GM12891 (cell line): ENCODE measurements at regions not wholly inside any gene's neighbourhood (a gene's known extent, or its start where the extent isn't known, plus 50 kb on each side); places are given as distances from the start of the nearest gene placed in this dataset.

Experiments used
- DNase-seq: peaks from one replicate; pipeline ENCODE4 v3.0.0; 2011; ENCODE audit warnings: low spot score; ENCODE audit not compliant: insufficient read length
- FAIRE-seq: peaks from 2 replicates; lab custom pipeline; 2011; peaks lifted over from hg19 to GRCh38; lab: Jason Lieb, UNC
- PAX5 ChIP-seq: IDR thresholded peaks from 2 replicates; pipeline ENCODE4 v1.6.1; 2011; ENCODE audit warnings: low read length, moderate library complexity, mild to moderate bottlenecking; ENCODE audit not compliant: insufficient read depth, severe bottlenecking
- POLR2A ChIP-seq: IDR thresholded peaks from 2 replicates; pipeline ENCODE4 v1.6.1; 2011; ENCODE audit warnings: low read depth, low read length, control low read depth
- POLR2AphosphoS5 ChIP-seq: IDR thresholded peaks from 2 replicates; pipeline ENCODE4 v1.6.1; 2011; ENCODE audit warnings: low read depth, low read length, control low read depth
- POU2F2 ChIP-seq: IDR thresholded peaks from 2 replicates; pipeline ENCODE4 v1.6.1; 2011; ENCODE audit warnings: low read depth, mild to moderate bottlenecking, control low read depth, low read length, moderate library complexity
- SPI1 ChIP-seq: IDR thresholded peaks from 2 replicates; pipeline ENCODE4 v1.6.1; 2011; ENCODE audit warnings: low read depth, low read length, control low read depth
- TAF1 ChIP-seq: IDR thresholded peaks from 2 replicates; pipeline ENCODE4 v1.6.1; 2011; ENCODE audit warnings: low read depth, low read length, control low read depth

DNA sequence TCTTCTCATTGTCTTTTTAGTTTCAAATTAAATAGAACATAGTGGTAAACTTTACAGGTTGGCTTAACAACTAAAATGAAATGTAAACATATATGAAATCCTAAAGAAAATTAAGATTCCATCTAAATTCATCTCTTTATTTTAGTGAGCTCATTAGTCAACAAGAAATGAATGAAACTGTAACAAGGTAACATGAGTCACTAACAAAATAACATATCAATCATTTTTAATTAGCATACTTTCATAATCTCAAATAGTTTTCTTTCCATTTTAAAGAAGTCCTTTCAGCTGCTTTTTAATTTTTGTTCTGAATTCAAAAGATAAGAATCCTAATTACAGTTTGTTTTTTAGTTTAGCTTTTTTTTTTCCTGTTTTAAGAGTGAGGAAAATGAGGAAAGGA lies 688.6 kb upstream of the TENM4 start:
- FAIRE-seq: no peak
- no peak for DNase-seq
- TF ChIP-seq TAF1 (no peak), POU2F2 (no peak), SPI1 (no peak), PAX5 (no peak)

DNA sequence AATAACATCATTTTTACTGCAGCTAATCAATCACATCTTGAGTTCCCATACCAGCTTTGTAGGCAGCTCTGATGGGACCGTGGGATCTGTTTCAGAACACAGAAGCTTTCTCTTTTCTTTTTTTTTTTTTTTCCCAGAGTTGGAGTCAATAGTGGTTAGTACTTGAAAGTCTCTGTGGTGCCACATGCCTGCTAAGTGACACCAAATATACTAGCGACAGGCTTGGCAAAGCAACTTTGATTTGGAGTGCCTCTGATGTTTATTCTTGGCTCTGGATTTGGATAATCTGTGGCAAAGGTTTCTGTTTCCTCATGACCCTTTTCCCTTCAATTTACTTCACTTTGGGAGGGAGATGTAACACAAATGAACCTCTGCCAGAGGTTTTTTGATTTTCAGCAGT lies 681.4 kb upstream of the TENM4 start:
- FAIRE-seq (no peak), DNase-seq (no peak)
- TF ChIP-seq SPI1: no peak
- TF ChIP-seq POLR2A: no peak
- TF ChIP-seq PAX5: no peak
- no peak for TF ChIP-seq POU2F2
- no peak for TF ChIP-seq TAF1
- TF ChIP-seq POLR2AphosphoS5: no peak

DNA sequence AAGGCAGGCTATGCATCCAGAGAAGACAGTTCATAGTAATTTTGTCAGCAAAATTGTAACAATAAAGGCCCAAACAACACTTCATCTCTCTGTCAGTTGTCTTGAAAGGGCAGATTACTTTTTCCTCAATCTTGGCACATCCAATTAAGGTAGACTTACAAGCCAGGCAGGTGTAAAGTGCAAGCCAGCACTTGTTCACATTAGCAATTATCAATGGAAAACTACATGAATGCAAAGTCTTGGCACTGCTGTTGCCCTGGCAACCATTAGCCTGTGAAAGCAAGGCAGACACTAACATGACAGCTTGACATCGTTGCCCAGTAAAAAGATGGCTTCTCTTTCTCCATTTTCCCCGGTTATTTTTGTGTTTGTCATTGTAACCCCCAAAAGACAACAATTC lies 677.2 kb upstream of the TENM4 start:
- DNase-seq (no peak), FAIRE-seq (no peak)
- TF ChIP-seq SPI1 (no peak), PAX5 (no peak), POLR2AphosphoS5 (no peak), POU2F2 (no peak), TAF1 (no peak), POLR2A (no peak)

DNA sequence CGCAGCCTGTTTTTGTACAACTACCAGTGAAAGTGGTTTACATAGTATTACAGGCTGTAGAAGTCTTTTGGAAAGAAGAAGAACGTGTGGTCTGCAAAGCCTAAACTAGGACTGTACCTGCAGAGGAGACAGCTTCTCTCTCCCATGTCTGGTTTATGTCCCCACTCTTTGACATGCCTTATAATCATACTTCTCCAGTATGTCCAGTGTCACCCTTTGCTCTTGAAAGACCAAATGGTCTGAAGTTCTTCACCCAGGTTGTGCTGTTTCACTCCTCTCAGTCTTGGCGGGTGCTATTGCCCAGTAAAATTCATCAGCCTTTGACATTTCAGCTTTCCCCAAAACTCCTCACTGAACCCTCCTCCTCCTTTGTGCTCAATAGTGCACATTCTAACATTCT lies 676.0 kb upstream of the TENM4 start:
- TF ChIP-seq POLR2A (no peak), PAX5 (no peak), POLR2AphosphoS5 (no peak), SPI1 (no peak), TAF1 (no peak), POU2F2 (no peak)
- FAIRE-seq: no peak
- no peak for DNase-seq

DNA sequence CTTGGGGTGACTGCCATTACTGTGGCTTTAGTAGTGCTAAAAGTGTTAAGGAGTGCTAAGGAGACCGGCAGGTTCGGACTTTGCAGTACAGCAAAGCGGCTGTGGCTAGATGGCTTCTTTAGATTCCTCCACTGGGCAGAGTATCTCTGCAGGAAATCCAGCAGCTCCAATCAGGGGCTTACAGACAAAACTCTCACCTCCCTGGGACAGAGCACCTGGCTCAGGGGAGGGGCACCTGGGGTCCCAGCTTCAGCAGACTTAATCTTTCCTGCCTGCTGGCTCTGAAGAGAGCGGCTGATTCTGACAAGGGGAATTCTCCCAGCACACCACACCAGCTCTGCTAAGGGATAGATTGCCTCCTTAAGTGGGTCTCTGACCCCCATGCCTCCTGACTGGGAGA lies 668.8 kb upstream of the TENM4 start:
- TF ChIP-seq POLR2AphosphoS5 (no peak), POLR2A (no peak), POU2F2 (no peak), TAF1 (no peak), PAX5 (no peak), SPI1 (no peak)
- FAIRE-seq (no peak), DNase-seq (no peak)

DNA sequence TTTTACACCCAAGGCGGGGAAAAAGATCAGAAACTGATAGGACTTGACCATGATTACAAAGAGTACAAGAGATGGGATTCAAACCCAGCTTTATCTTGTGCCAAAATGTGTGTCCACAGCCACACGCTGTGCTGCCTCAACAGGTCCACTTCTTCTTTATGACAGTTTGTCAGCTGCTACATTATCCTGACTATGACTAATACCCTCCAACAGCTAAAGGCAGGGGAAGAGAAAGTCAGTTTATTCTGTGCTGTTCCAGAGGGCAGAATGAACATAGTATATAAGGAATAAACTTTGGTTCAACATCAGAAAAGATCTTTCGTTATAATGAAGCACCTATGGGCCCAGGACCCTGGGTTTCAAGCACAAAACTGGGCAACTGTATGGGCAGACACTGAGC lies 668.2 kb upstream of the TENM4 start:
- TF ChIP-seq PAX5 (no peak), POLR2A (no peak), POLR2AphosphoS5 (no peak), POU2F2 (no peak), SPI1 (no peak), TAF1 (no peak)
- FAIRE-seq: no peak
- DNase-seq: no peak

DNA sequence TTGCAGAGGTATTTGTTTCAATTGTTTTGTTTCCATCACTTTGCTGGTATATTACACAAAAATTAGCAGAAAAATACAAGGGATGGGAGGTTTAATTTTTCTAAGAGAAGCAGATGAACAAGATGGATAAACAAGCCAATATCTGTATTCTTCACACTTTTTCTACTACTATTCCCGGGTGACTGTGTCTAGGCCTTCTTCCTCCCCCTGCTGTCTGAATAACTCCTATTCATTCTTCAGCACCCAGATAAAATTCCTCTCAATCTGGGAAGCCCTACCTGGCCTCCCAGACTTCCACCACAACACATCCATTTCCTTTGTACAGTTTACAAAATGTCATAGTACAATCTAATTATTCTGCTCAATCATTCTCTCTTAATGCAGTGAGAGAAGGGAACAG lies 666.6 kb upstream of the TENM4 start:
- TF ChIP-seq PAX5: no peak
- no peak for TF ChIP-seq TAF1
- no peak for TF ChIP-seq POLR2AphosphoS5
- TF ChIP-seq SPI1: no peak
- TF ChIP-seq POU2F2: no peak
- no peak for TF ChIP-seq POLR2A
- DNase-seq (no peak), FAIRE-seq (no peak)

DNA sequence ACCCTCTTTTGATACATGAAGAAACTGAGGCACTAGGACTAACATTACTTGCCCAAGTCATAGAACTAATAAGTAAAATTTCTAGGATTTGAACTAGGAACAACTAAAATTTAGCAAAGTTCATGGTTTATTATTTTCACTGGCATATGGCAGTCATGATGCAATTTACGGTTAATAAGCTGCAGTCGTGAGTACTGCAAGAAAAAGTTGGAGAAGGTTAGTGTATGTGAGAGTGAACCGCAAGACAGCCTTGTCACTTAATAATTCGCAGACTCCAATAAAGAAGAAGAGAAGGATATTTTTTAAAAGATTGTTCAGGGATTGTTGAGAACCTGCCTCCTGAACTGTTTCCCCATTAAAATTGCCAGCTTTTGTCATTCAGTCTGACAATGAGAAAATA lies 663.4 kb upstream of the TENM4 start:
- no peak for TF ChIP-seq SPI1
- TF ChIP-seq TAF1: no peak
- TF ChIP-seq POLR2AphosphoS5: no peak
- no peak for TF ChIP-seq PAX5
- TF ChIP-seq POU2F2: no peak
- TF ChIP-seq POLR2A: no peak
- no peak for DNase-seq
- no peak for FAIRE-seq

DNA sequence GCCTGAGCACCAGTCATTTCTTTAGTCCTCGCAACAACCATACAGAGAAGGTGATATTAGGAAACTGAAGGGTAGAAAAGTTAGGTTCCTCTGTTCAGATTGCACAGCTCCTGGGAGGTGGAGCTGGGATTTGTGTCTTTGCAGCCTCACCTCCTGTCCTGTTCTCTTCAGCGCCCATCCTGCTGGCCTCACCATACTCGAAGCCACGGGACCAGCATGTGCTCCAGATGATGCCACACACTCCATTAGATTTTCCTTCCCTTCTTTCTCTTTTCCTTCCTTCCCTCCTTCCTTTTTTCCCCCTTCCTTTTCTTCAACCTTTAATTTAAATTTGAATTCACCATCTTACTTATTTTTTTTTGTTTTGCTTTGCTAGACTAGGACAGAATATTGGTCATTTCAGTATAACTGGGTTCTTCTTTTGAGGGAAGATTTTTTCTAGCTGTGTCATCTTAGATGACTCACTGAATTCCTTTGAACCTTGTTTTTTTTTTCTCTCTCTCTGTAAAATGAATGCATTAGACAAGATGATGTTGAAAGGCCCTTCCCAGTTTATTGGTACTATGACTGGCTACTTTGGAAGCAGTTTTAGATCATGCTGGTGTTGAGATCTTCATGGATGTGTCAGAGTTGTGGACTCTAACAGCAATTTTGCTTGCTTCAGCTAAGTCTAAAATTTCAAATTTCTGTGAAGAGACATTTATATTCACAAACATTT lies 662.5 kb upstream of the TENM4 start:
- FAIRE-seq (no peak), DNase-seq (no peak)
- TF ChIP-seq POLR2AphosphoS5 (no peak), POU2F2 (no peak), PAX5 (no peak), SPI1 (no peak), POLR2A (no peak), TAF1 (no peak)

DNA sequence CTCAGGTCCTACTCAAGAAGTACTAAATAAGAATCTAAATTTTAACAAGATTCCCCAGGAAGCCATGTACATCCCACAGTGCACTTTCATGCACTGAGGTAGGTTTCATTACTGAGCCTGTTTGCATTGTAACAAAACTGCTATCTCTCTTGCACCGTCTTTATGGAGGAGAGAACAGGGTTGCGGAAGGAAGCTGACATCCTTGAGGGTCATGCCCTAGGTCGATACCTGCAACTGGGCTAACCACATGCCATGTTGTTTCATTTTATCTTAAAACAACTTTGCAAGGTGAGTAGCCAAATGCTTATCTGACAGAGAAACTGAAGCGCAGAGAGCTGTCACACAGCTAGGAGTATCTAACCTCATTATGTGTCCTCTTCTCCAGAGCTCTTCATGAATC lies 656.3 kb upstream of the TENM4 start:
- TF ChIP-seq POLR2AphosphoS5 (no peak), SPI1 (no peak), PAX5 (no peak), POU2F2 (no peak), POLR2A (no peak), TAF1 (no peak)
- no peak for FAIRE-seq
- no peak for DNase-seq

DNA sequence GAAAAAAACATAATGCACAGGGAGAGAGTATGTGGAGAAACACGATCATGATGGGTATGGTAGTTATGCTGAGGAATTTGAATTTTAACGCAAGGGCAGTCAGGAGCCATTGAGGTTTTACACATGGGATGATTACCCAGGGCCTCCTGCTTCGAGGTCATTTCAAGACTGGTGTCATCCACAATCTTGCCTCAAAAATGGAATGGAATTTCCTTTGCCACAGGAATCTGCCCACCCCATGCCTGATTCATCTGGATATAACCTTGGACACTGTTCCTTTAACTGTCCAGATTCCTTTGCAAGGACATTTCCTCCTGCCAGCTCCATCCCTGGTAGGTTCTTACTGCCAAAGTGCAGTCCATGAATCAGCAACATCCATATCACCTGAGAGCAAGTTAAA lies 655.9 kb upstream of the TENM4 start:
- TF ChIP-seq POU2F2 (no peak), POLR2A (no peak), TAF1 (no peak), SPI1 (no peak), POLR2AphosphoS5 (no peak), PAX5 (no peak)
- no peak for FAIRE-seq
- no peak for DNase-seq

DNA sequence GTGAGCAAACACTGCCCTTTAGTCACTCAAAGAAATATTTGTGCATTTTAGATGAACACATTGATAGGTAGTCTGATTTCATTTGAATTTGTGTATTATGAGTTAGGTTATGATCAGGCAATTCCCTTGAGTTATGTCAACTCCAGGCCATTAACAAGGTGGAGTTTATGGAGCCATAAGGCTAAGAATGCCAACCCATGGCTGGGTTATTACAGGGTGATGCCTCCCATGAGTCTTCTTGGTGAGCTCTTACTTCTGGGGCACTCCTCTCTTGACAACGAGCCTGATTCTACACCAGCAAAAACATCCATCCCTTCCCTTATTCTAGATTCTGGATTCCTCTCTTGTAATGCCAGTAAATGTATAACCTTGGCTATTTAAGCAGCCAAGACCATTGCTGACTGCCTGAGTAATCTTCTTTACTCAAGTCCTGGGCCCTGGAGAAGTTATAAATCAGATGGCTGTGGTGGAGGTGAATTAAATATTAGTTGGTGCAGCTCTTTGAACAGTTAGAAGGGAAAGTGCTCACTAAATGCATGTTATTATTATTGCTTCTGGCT lies 645.7 kb upstream of the TENM4 start:
- TF ChIP-seq POU2F2: no peak
- TF ChIP-seq SPI1: no peak
- TF ChIP-seq TAF1: no peak
- no peak for TF ChIP-seq PAX5
- TF ChIP-seq POLR2AphosphoS5: no peak
- no peak for TF ChIP-seq POLR2A
- no peak for FAIRE-seq
- DNase-seq: no peak
